Activated T-helper 1 cell treated with Interleukin-2 at 50 U/mL for 16 hours (primary cell): ENCODE measurements at regions not wholly inside any gene's neighbourhood (a gene's known extent, or its start where the extent isn't known, plus 50 kb on each side); places are given as distances from the start of the nearest gene placed in this dataset.
"Not testable (repeated sequence)": the region's sequence is repeated elsewhere in the genome, so short reads cannot be mapped to it uniquely, and the experiment has no call there.

Experiments used
- DNase-seq: peaks from one replicate; pipeline ENCODE4 v3.0.0-alpha.2; 2020; ENCODE audit warnings: low read depth

- DNase-seq, result no peak
Observed at GRCh38 chr17:33942414-33942813, 312.7 kb upstream of the CCL2 start.

GRCh38 chr17:33944412-33944811, 310.7 kb upstream of the CCL2 start:
- no peak for DNase-seq

GRCh38 chr17:33944826-33945225, 310.3 kb upstream of the CCL2 start:
- no peak for DNase-seq

- DNase-seq, result no peak
Observed at GRCh38 chr17:33945646-33946546, 309.2 kb upstream of the CCL2 start.

- DNase-seq, result no peak
Observed at GRCh38 chr17:33947762-33948161, 307.3 kb upstream of the CCL2 start.

- no peak for DNase-seq
Observed at GRCh38 chr17:33948309-33948708, 306.8 kb upstream of the CCL2 start.

- no peak for DNase-seq
Observed at GRCh38 chr17:33949100-33949499, 306.0 kb upstream of the CCL2 start.

- no peak for DNase-seq
Observed at GRCh38 chr17:33950061-33950460, 305.0 kb upstream of the CCL2 start.

- no peak for DNase-seq
Observed at GRCh38 chr17:33952425-33952824, 302.7 kb upstream of the CCL2 start.

GRCh38 chr17:33954597-33954996, 300.5 kb upstream of the CCL2 start:
- no peak for DNase-seq

- DNase-seq, result no peak
Observed at GRCh38 chr17:33955461-33955860, 299.6 kb upstream of the CCL2 start.

- DNase-seq, result not testable (repeated sequence)
Observed at GRCh38 chr17:33959098-33959497, 296.0 kb upstream of the CCL2 start.

- DNase-seq, result no peak
Observed at GRCh38 chr17:33962857-33963655, 292.0 kb upstream of the CCL2 start.

- no peak for DNase-seq
Observed at GRCh38 chr17:33964344-33964979, 290.6 kb upstream of the CCL2 start.

GRCh38 chr17:33966410-33967059, 288.6 kb upstream of the CCL2 start:
- DNase-seq, result no peak

- DNase-seq, result no peak
Observed at GRCh38 chr17:33967608-33968349, 287.3 kb upstream of the CCL2 start.

GRCh38 chr17:33968350-33969044, 286.6 kb upstream of the CCL2 start:
- no peak for DNase-seq

GRCh38 chr17:33970279-33970678, 284.8 kb upstream of the CCL2 start:
- no peak for DNase-seq

GRCh38 chr17:33972763-33973162, 282.3 kb upstream of the CCL2 start:
- DNase-seq, result no peak

- no peak for DNase-seq
Observed at GRCh38 chr17:33973491-33973890, 281.6 kb upstream of the CCL2 start.

GRCh38 chr17:33974276-33974675, 280.8 kb upstream of the CCL2 start:
- DNase-seq, result no peak
